ENCODE measurements at regions not wholly inside any gene's neighbourhood (a gene's known extent, or its start where the extent isn't known, plus 50 kb on each side); places are given as distances from the start of the nearest gene placed in this dataset.
"Not testable (repeated sequence)": the region's sequence is repeated elsewhere in the genome, so short reads cannot be mapped to it uniquely, and the experiment has no call there.

DNA sequence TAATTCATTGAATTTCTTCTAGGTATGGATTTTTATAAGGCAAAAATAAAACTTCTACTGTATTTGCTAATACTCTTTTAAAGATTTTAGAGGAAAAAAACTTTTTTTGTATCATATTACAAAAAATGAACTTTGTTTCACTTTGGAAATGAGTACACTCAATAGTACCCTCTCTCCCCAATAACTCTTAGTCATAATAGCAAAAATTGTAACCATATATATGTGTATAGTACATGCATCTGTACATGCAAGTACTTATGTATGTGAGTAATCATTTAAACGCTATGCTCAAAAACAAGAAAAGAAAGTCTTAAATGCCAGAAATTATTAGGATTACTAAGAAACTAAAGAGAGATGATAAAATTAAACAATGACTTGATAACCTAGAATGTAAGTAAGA, 95.9 kb upstream of the HGF start:
- no peak overlapping the region for H3K9ac ChIP-seq (ENCODE audit: low read length in 2 of 2)

GRCh38 chr7:81859433-81859832, 89.6 kb upstream of the HGF start:
- no peaks in the 10 kb centered on the region for H3K4me1 ChIP-seq (ENCODE audit: control insufficient read depth, insufficient read depth, low read length)
- H3K4me3 ChIP-seq (ENCODE audit: low read length in 2 of 2) = no peak overlapping the region
- H3K9me3 ChIP-seq (ENCODE audit: control insufficient read depth in 2 of 2, low read length in 2 of 2) = no peaks in the 10 kb centered on the region
- no peaks in the 10 kb centered on the region for H3K36me3 ChIP-seq (ENCODE audit: control insufficient read depth in 2 of 2, insufficient read depth in 2 of 2, low read length in 2 of 2)
- no peak overlapping the region for H3K27ac ChIP-seq (ENCODE audit: low read length)
- H3K27me3 ChIP-seq (ENCODE audit: control insufficient read depth in 1 of 2, insufficient read depth in 2 of 2, low read length in 2 of 2) = no peaks in the 10 kb centered on the region
- H3K9ac ChIP-seq (ENCODE audit: low read length in 2 of 2) = no peak overlapping the region

More for the DNA sequence above, 95.9 kb upstream of the HGF start:
- no peak overlapping the region for H3K27ac ChIP-seq (ENCODE audit: low read length)
- no peaks in the 10 kb centered on the region for H3K4me1 ChIP-seq (ENCODE audit: control insufficient read depth, insufficient read depth, low read length)
- H3K9me3 ChIP-seq (ENCODE audit: control insufficient read depth in 2 of 2, low read length in 2 of 2) = no peaks in the 10 kb centered on the region
- no peak overlapping the region for H3K4me3 ChIP-seq (ENCODE audit: low read length in 2 of 2)
- H3K36me3 ChIP-seq (ENCODE audit: control insufficient read depth in 2 of 2, insufficient read depth in 2 of 2, low read length in 2 of 2) = no peaks in the 10 kb centered on the region
- no peaks in the 10 kb centered on the region for H3K27me3 ChIP-seq (ENCODE audit: control insufficient read depth in 1 of 2, insufficient read depth in 2 of 2, low read length in 2 of 2)

- H3K4me3 ChIP-seq (ENCODE audit: low read length in 2 of 2); H3K27me3 ChIP-seq (ENCODE audit: control insufficient read depth in 1 of 2, insufficient read depth in 2 of 2, low read length in 2 of 2); H3K4me1 ChIP-seq (ENCODE audit: control insufficient read depth, insufficient read depth, low read length); H3K9me3 ChIP-seq (ENCODE audit: control insufficient read depth in 2 of 2, low read length in 2 of 2); H3K9ac ChIP-seq (ENCODE audit: low read length in 2 of 2); H3K36me3 ChIP-seq (ENCODE audit: control insufficient read depth in 2 of 2, insufficient read depth in 2 of 2, low read length in 2 of 2); H3K27ac ChIP-seq (ENCODE audit: low read length): not testable (repeated sequence)
These were observed 89.0 kb upstream of the HGF start for GRCh38 chr7:81858820-81859219.

DNA sequence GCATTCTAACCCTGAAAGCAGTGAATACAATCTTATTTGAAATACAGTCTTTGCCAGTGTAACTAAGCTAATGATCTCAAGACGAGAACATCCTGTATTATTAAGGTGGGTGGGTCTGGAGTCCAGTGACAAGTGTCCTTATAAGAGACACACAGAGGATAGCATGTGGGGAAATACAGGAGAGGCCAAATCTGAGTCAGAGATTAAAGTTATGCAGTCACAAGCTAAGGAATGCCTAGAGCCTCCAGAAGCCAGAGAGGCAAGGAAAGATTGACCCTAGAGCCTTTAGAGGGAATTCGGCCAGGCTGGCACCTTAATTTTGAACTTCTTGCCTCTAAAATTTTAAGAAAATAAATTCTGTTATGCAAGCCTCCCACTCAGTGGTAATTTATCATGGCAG, 87.5 kb upstream of the HGF start:
- Histone ChIP-seq H3K36me3 (ENCODE audit: control insufficient read depth in 2 of 2, insufficient read depth in 2 of 2, low read length in 2 of 2) (no peaks in the 10 kb centered on the region), H3K27me3 (ENCODE audit: control insufficient read depth in 1 of 2, insufficient read depth in 2 of 2, low read length in 2 of 2) (no peaks in the 10 kb centered on the region), H3K27ac (ENCODE audit: low read length) (no peak overlapping the region), H3K9ac (ENCODE audit: low read length in 2 of 2) (no peak overlapping the region), H3K4me3 (ENCODE audit: low read length in 2 of 2) (no peak overlapping the region), H3K9me3 (ENCODE audit: control insufficient read depth in 2 of 2, low read length in 2 of 2) (no peaks in the 10 kb centered on the region), H3K4me1 (ENCODE audit: control insufficient read depth, insufficient read depth, low read length) (no peaks in the 10 kb centered on the region)

- H3K4me1 ChIP-seq (ENCODE audit: control insufficient read depth, insufficient read depth, low read length) = no peaks in the 10 kb centered on the region
- no peaks in the 10 kb centered on the region for H3K9me3 ChIP-seq (ENCODE audit: control insufficient read depth in 2 of 2, low read length in 2 of 2)
- no peak overlapping the region for H3K4me3 ChIP-seq (ENCODE audit: low read length in 2 of 2)
- no peak overlapping the region for H3K27ac ChIP-seq (ENCODE audit: low read length)
- no peaks in the 10 kb centered on the region for H3K36me3 ChIP-seq (ENCODE audit: control insufficient read depth in 2 of 2, insufficient read depth in 2 of 2, low read length in 2 of 2)
- no peak overlapping the region for H3K9ac ChIP-seq (ENCODE audit: low read length in 2 of 2)
- H3K27me3 ChIP-seq (ENCODE audit: control insufficient read depth in 1 of 2, insufficient read depth in 2 of 2, low read length in 2 of 2) = no peaks in the 10 kb centered on the region
These were observed 84.7 kb upstream of the HGF start for GRCh38 chr7:81854518-81854917.

DNA sequence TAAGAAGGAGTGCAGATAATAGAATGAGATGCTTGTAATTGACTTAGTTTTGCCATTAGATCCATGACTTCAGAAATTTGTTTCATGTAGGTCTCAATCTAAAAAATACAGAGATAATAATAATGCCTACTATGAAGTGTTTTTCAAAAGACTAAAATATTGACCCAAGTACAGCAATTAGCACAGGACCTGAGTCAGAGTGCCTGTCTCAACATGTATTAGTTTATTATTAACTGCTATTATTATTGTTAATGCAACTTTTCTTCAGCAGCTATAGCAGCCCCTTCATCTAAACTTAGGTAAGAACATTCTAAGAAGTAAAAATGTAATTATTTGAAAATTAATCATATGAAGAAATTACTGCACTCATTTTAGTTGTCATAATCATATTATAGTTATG, 82.9 kb upstream of the HGF start:
- Histone ChIP-seq H3K9ac (ENCODE audit: low read length in 2 of 2) (no peak overlapping the region), H3K9me3 (ENCODE audit: control insufficient read depth in 2 of 2, low read length in 2 of 2) (no peaks in the 10 kb centered on the region), H3K27ac (ENCODE audit: low read length) (no peak overlapping the region), H3K27me3 (ENCODE audit: control insufficient read depth in 1 of 2, insufficient read depth in 2 of 2, low read length in 2 of 2) (no peaks in the 10 kb centered on the region), H3K4me1 (ENCODE audit: control insufficient read depth, insufficient read depth, low read length) (no peaks in the 10 kb centered on the region), H3K4me3 (ENCODE audit: low read length in 2 of 2) (no peak overlapping the region), H3K36me3 (ENCODE audit: control insufficient read depth in 2 of 2, insufficient read depth in 2 of 2, low read length in 2 of 2) (no peaks in the 10 kb centered on the region)

- Histone ChIP-seq H3K4me3 (ENCODE audit: low read length in 2 of 2) (no peak overlapping the region), H3K27ac (ENCODE audit: low read length) (no peak overlapping the region), H3K9ac (ENCODE audit: low read length in 2 of 2) (no peak overlapping the region), H3K9me3 (ENCODE audit: control insufficient read depth in 2 of 2, low read length in 2 of 2) (no peaks in the 10 kb centered on the region), H3K36me3 (ENCODE audit: control insufficient read depth in 2 of 2, insufficient read depth in 2 of 2, low read length in 2 of 2) (no peaks in the 10 kb centered on the region), H3K27me3 (ENCODE audit: control insufficient read depth in 1 of 2, insufficient read depth in 2 of 2, low read length in 2 of 2) (no peaks in the 10 kb centered on the region), H3K4me1 (ENCODE audit: control insufficient read depth, insufficient read depth, low read length) (no peaks in the 10 kb centered on the region)
These were observed 81.6 kb upstream of the HGF start for GRCh38 chr7:81851413-81851812.

- Histone ChIP-seq H3K36me3 (ENCODE audit: control insufficient read depth in 2 of 2, insufficient read depth in 2 of 2, low read length in 2 of 2) (no peaks in the 10 kb centered on the region), H3K4me3 (ENCODE audit: low read length in 2 of 2) (peak overlapping the region in 1 of 2 donors; percentile 31), H3K9me3 (ENCODE audit: control insufficient read depth in 2 of 2, low read length in 2 of 2) (no peaks in the 10 kb centered on the region), H3K27ac (ENCODE audit: low read length) (no peak overlapping the region), H3K4me1 (ENCODE audit: control insufficient read depth, insufficient read depth, low read length) (no peaks in the 10 kb centered on the region), H3K9ac (ENCODE audit: low read length in 2 of 2) (no peak overlapping the region), H3K27me3 (ENCODE audit: control insufficient read depth in 1 of 2, insufficient read depth in 2 of 2, low read length in 2 of 2) (no peaks in the 10 kb centered on the region)
These were observed 76.6 kb upstream of the HGF start for GRCh38 chr7:81846398-81846797.

DNA sequence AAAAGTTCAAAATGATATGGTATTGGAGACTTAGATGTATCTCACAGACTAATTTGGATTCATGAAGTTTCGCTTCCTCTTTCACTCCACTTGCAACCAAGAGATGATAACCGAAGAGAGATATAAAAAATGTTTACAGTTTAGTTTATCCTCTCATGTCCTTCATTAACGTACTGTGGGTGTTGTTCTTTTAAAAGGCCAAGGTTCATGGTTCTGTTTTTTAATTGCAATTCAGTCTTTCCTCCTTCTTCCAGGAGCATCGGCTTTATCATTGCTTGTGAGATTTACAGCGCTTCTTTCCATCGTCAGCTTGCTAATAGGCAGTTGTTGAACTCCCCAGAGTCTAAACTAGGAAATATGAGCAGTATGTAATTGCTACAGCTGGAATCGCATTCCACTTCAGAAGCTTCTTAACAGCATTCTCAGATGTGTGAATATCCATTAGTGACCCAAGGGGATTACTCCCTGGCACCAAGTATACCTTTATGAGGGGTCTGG, 75.9 kb upstream of the HGF start:
- Histone ChIP-seq H3K9me3 (ENCODE audit: control insufficient read depth in 2 of 2, low read length in 2 of 2) (no peaks in the 10 kb centered on the region), H3K27ac (ENCODE audit: low read length) (no peak overlapping the region), H3K27me3 (ENCODE audit: control insufficient read depth in 1 of 2, insufficient read depth in 2 of 2, low read length in 2 of 2) (no peaks in the 10 kb centered on the region), H3K9ac (ENCODE audit: low read length in 2 of 2) (no peak overlapping the region), H3K36me3 (ENCODE audit: control insufficient read depth in 2 of 2, insufficient read depth in 2 of 2, low read length in 2 of 2) (no peaks in the 10 kb centered on the region), H3K4me3 (ENCODE audit: low read length in 2 of 2) (peak overlapping the region in 1 of 2 donors; percentile 31), H3K4me1 (ENCODE audit: control insufficient read depth, insufficient read depth, low read length) (no peaks in the 10 kb centered on the region)

DNA sequence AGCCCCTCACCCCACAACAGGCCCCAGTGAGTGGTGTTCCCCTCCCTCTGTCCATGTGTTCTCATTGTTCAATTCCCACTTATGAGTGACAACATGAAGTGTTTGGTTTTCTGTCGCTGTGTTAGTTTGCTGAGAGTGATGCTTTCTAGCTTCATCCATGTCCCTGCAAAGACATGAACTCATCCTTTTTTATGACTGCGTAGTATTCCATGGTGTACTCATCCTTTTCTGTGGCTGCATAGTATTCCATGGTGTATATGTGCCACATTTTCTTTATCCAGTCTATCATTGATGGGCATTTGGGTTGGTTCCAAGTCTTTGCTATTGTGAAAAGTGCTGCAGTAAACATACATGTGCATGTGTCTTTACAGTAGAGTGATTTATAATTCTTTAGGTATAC, 73.8 kb upstream of the HGF start:
- not testable (repeated sequence) for H3K9me3 ChIP-seq (ENCODE audit: control insufficient read depth in 2 of 2, low read length in 2 of 2); H3K4me1 ChIP-seq (ENCODE audit: control insufficient read depth, insufficient read depth, low read length); H3K9ac ChIP-seq (ENCODE audit: low read length in 2 of 2); H3K27ac ChIP-seq (ENCODE audit: low read length); H3K27me3 ChIP-seq (ENCODE audit: control insufficient read depth in 1 of 2, insufficient read depth in 2 of 2, low read length in 2 of 2); H3K36me3 ChIP-seq (ENCODE audit: control insufficient read depth in 2 of 2, insufficient read depth in 2 of 2, low read length in 2 of 2); H3K4me3 ChIP-seq (ENCODE audit: low read length in 2 of 2)

- Histone ChIP-seq H3K9me3 (ENCODE audit: control insufficient read depth in 2 of 2, low read length in 2 of 2) (no peaks in the 10 kb centered on the region), H3K36me3 (ENCODE audit: control insufficient read depth in 2 of 2, insufficient read depth in 2 of 2, low read length in 2 of 2) (no peaks in the 10 kb centered on the region), H3K27me3 (ENCODE audit: control insufficient read depth in 1 of 2, insufficient read depth in 2 of 2, low read length in 2 of 2) (no peaks in the 10 kb centered on the region), H3K4me1 (ENCODE audit: control insufficient read depth, insufficient read depth, low read length) (no peaks in the 10 kb centered on the region), H3K27ac (ENCODE audit: low read length) (no peak overlapping the region), H3K4me3 (ENCODE audit: low read length in 2 of 2) (no peak overlapping the region), H3K9ac (ENCODE audit: low read length in 2 of 2) (no peak overlapping the region)
These were observed 72.5 kb upstream of the HGF start for GRCh38 chr7:81842361-81842760.

Data from stomach smooth muscle (tissue), 2 donors.